Ishikawa (cell line): ENCODE measurements at regions not wholly inside any gene's neighbourhood (a gene's known extent, or its start where the extent isn't known, plus 50 kb on each side); places are given as distances from the start of the nearest gene placed in this dataset.

Experiments
- CREB1 ChIP-seq: IDR thresholded peaks from 2 replicates; pipeline ENCODE4 v1.6.1; 2012; ENCODE audit warnings: low read depth
- EGR1 ChIP-seq: IDR thresholded peaks from 2 replicates; pipeline ENCODE4 v1.6.1; 2012
- EP300 ChIP-seq: IDR thresholded peaks from 2 replicates; pipeline ENCODE4 v1.6.1; 2012; ENCODE audit warnings: borderline replicate concordance
- MAX ChIP-seq: IDR thresholded peaks from 2 replicates; pipeline ENCODE4 v1.6.1; 2012
- NFIC ChIP-seq: IDR thresholded peaks from 2 replicates; pipeline ENCODE4 v1.6.1; 2012
- RAD21 ChIP-seq: IDR thresholded peaks from 2 replicates; pipeline ENCODE4 v1.6.1; 2012; ENCODE audit warnings: low read depth
- REST ChIP-seq: IDR thresholded peaks from 2 replicates; pipeline ENCODE4 v1.6.1; 2012; ENCODE audit warnings: low read depth, mild to moderate bottlenecking
- TAF1 ChIP-seq: IDR thresholded peaks from 2 replicates; pipeline ENCODE4 v1.6.1; 2012; ENCODE audit warnings: low read depth, mild to moderate bottlenecking

GRCh38 chr6:40251637-40252300 lies 317.5 kb upstream of the MOCS1 start:
- TF ChIP-seq MAX (no peak), REST (no peak), RAD21 (no peak), CREB1 (no peak), EP300 (no peak), EGR1 (no peak), NFIC (no peak), TAF1 (no peak)
